Epidermal melanocyte (primary cell): ENCODE measurements at regions not wholly inside any gene's neighbourhood (a gene's known extent, or its start where the extent isn't known, plus 50 kb on each side); places are given as distances from the start of the nearest gene placed in this dataset.
"Not testable (repeated sequence)": the region's sequence is repeated elsewhere in the genome, so short reads cannot be mapped to it uniquely, and the experiment has no call there.

Experiments used
- DNase-seq: peaks from one replicate; pipeline ENCODE4 v3.0.0; 2011; ENCODE audit warnings: low spot score; ENCODE audit not compliant: insufficient read length

- DNase-seq = no peak
Measured at GRCh38 chr1:168421399-168422004, 122.3 kb downstream of the XCL2 start.

- no peak for DNase-seq
Measured at GRCh38 chr1:168420177-168420576, 123.6 kb downstream of the XCL2 start.

- no peak for DNase-seq
Measured at GRCh38 chr1:168419736-168420135, 124.1 kb downstream of the XCL2 start.

- no peak for DNase-seq
Measured at GRCh38 chr1:168416220-168416619, 127.6 kb downstream of the XCL2 start.

- no peak for DNase-seq
Measured at GRCh38 chr1:168414914-168415313, 128.9 kb downstream of the XCL2 start.

- no peak for DNase-seq
Measured at GRCh38 chr1:168410464-168410863, 129.8 kb downstream of the TBX19 start.

- no peak for DNase-seq
Measured at GRCh38 chr1:168408884-168409283, 128.2 kb downstream of the TBX19 start.

- no peak for DNase-seq
Measured at GRCh38 chr1:168408539-168408865, 127.8 kb downstream of the TBX19 start.

GRCh38 chr1:168407832-168408538 is 127.3 kb downstream of the TBX19 start:
- DNase-seq = no peak

GRCh38 chr1:168405906-168406549 is 125.4 kb downstream of the TBX19 start:
- no peak for DNase-seq

- DNase-seq = no peak
Measured at GRCh38 chr1:168403140-168403539, 122.5 kb downstream of the TBX19 start.

GRCh38 chr1:168402466-168402865 is 121.8 kb downstream of the TBX19 start:
- not testable (repeated sequence) for DNase-seq

- DNase-seq = no peak
Measured at GRCh38 chr1:168401341-168401740, 120.7 kb downstream of the TBX19 start.

- no peak for DNase-seq
Measured at GRCh38 chr1:168400139-168400538, 119.5 kb downstream of the TBX19 start.

- DNase-seq = no peak
Measured at GRCh38 chr1:168397806-168398205, 117.1 kb downstream of the TBX19 start.

- no peak for DNase-seq
Measured at GRCh38 chr1:168396940-168397684, 116.4 kb downstream of the TBX19 start.

GRCh38 chr1:168396508-168396907 is 115.8 kb downstream of the TBX19 start:
- no peak for DNase-seq

- DNase-seq = no peak
Measured at GRCh38 chr1:168394858-168395257, 114.2 kb downstream of the TBX19 start.

GRCh38 chr1:168392958-168393549 is 112.4 kb downstream of the TBX19 start:
- DNase-seq = no peak

GRCh38 chr1:168391851-168392681 is 111.4 kb downstream of the TBX19 start:
- DNase-seq = no peak

GRCh38 chr1:168390271-168390670 is 109.6 kb downstream of the TBX19 start:
- DNase-seq = no peak
